Activated T-helper 1 cell treated with anti-CD3 and anti-CD28 coated beads, Interleukin-12 subunit alpha, Interleukin-12 subunit beta, Interleukin-2, Interleukin-4 antibody, amounts not matched to agents 30 ng/mL and 10 ng/mL and 1 ng/mL, durations not matched to agents 14 hours and 24 hours and 36 hours (primary cell): ENCODE measurements at regions not wholly inside any gene's neighbourhood (a gene's known extent, or its start where the extent isn't known, plus 50 kb on each side); places are given as distances from the start of the nearest gene placed in this dataset.

Source experiments
- DNase-seq: peaks from one replicate; pipeline ENCODE4 v3.0.0; 2021; ENCODE audit warnings: low spot score
- H3K27ac Mint-ChIP-seq: one replicate; pipeline ENCODE4 v1.8.0; 2021; ENCODE audit warnings: mild to moderate bottlenecking, mixed read lengths
- H3K27me3 Mint-ChIP-seq: one replicate; pipeline ENCODE4 v1.8.0; 2022; ENCODE audit warnings: mild to moderate bottlenecking, moderate library complexity, mixed read lengths; ENCODE audit not compliant: insufficient read depth
- H3K36me3 Mint-ChIP-seq: one replicate; pipeline ENCODE4 v1.8.0; 2021; ENCODE audit warnings: low read depth, mixed read lengths
- H3K4me1 Mint-ChIP-seq: one replicate; pipeline ENCODE4 v1.8.0; 2021; ENCODE audit warnings: low read depth, mixed read lengths
- H3K4me3 Mint-ChIP-seq: one replicate; pipeline ENCODE4 v1.8.0; 2021; ENCODE audit warnings: mild to moderate bottlenecking, moderate library complexity, mixed read lengths
- H3K9me3 Mint-ChIP-seq: one replicate; pipeline ENCODE4 v1.8.0; 2021; ENCODE audit warnings: mixed read lengths
- intact Hi-C: fragments of 100-400 bp; cut with micrococcal nuclease; formaldehyde crosslinking; loops from one replicate; pipeline ENCODE4 v1.15.1; 2024

- no peak for DNase-seq
- H3K4me3 Mint-ChIP-seq, result no peak overlapping the region
- H3K27me3 Mint-ChIP-seq, result no peaks in the 10 kb centered on the region
- H3K9me3 Mint-ChIP-seq, result no peaks in the 10 kb centered on the region
- no peak overlapping the region for H3K27ac Mint-ChIP-seq
- intact Hi-C loops, result no loop called here
- no peaks in the 10 kb centered on the region for H3K4me1 Mint-ChIP-seq
- no peaks in the 10 kb centered on the region for H3K36me3 Mint-ChIP-seq
These were observed 200.6 kb upstream of the NCKAP5 start for GRCh38 chr2:133768658-133769435.

- no peak for DNase-seq
These were observed 205.8 kb upstream of the NCKAP5 start for GRCh38 chr2:133773854-133774653.

GRCh38 chr2:133774654-133775015, 206.4 kb upstream of the NCKAP5 start:
- H3K27me3 Mint-ChIP-seq, result no peaks in the 10 kb centered on the region
- no peak overlapping the region for H3K4me3 Mint-ChIP-seq
- no peak for DNase-seq
- intact Hi-C loops, result no loop called here
- H3K4me1 Mint-ChIP-seq, result no peaks in the 10 kb centered on the region
- H3K9me3 Mint-ChIP-seq, result no peaks in the 10 kb centered on the region
- H3K27ac Mint-ChIP-seq, result no peak overlapping the region
- H3K36me3 Mint-ChIP-seq, result no peaks in the 10 kb centered on the region

More at GRCh38 chr2:133773854-133774653, 205.8 kb upstream of the NCKAP5 start:
- Mint-ChIP-seq H3K9me3 (no peaks in the 10 kb centered on the region), H3K4me3 (no peak overlapping the region), H3K4me1 (no peaks in the 10 kb centered on the region), H3K27me3 (no peaks in the 10 kb centered on the region), H3K36me3 (no peaks in the 10 kb centered on the region), H3K27ac (no peak overlapping the region)
- intact Hi-C loops, result no loop called here

- Mint-ChIP-seq H3K4me3 (no peak overlapping the region), H3K36me3 (no peaks in the 10 kb centered on the region), H3K4me1 (no peaks in the 10 kb centered on the region), H3K27me3 (no peaks in the 10 kb centered on the region), H3K27ac (no peak overlapping the region), H3K9me3 (no peaks in the 10 kb centered on the region)
- intact Hi-C loops, result no loop called here
- no peak for DNase-seq
These were observed 208.8 kb upstream of the NCKAP5 start for GRCh38 chr2:133776936-133777573.

GRCh38 chr2:133777574-133777960, 209.3 kb upstream of the NCKAP5 start:
- no peak overlapping the region for H3K4me3 Mint-ChIP-seq
- H3K27me3 Mint-ChIP-seq, result no peaks in the 10 kb centered on the region
- no peaks in the 10 kb centered on the region for H3K9me3 Mint-ChIP-seq
- DNase-seq, result no peak
- no peaks in the 10 kb centered on the region for H3K36me3 Mint-ChIP-seq
- intact Hi-C loops, result no loop called here
- H3K4me1 Mint-ChIP-seq, result no peaks in the 10 kb centered on the region
- H3K27ac Mint-ChIP-seq, result no peak overlapping the region

- H3K4me1 Mint-ChIP-seq, result no peaks in the 10 kb centered on the region
- intact Hi-C loops, result loop anchor here (2.0 kb wide), 1 partner anchor 1234 kb away; no protein-coding TSS in a partner anchor
- no peaks in the 10 kb centered on the region for H3K9me3 Mint-ChIP-seq
- no peak overlapping the region for H3K4me3 Mint-ChIP-seq
- H3K27ac Mint-ChIP-seq, result no peak overlapping the region
- H3K27me3 Mint-ChIP-seq, result no peaks in the 10 kb centered on the region
- no peak for DNase-seq
- H3K36me3 Mint-ChIP-seq, result no peaks in the 10 kb centered on the region
These were observed 212.1 kb upstream of the NCKAP5 start for GRCh38 chr2:133780099-133780996.

GRCh38 chr2:133780997-133781513, 212.8 kb upstream of the NCKAP5 start:
- Mint-ChIP-seq H3K36me3 (no peaks in the 10 kb centered on the region), H3K4me1 (no peaks in the 10 kb centered on the region), H3K27ac (no peak overlapping the region), H3K9me3 (no peaks in the 10 kb centered on the region), H3K4me3 (no peak overlapping the region), H3K27me3 (no peaks in the 10 kb centered on the region)
- no peak for DNase-seq
- intact Hi-C loops, result loop anchor here (2.0 kb wide), 1 partner anchor 1234 kb away; no protein-coding TSS in a partner anchor

- H3K36me3 Mint-ChIP-seq, result no peaks in the 10 kb centered on the region
- H3K4me1 Mint-ChIP-seq, result no peaks in the 10 kb centered on the region
- intact Hi-C loops, result no loop called here
- no peak overlapping the region for H3K27ac Mint-ChIP-seq
- no peaks in the 10 kb centered on the region for H3K27me3 Mint-ChIP-seq
- H3K9me3 Mint-ChIP-seq, result peaks cover 3% of the 10 kb centered on the region
- DNase-seq, result no peak
- H3K4me3 Mint-ChIP-seq, result no peak overlapping the region
These were observed 218.9 kb upstream of the NCKAP5 start for GRCh38 chr2:133787207-133787606.

GRCh38 chr2:133787651-133788050, 219.4 kb upstream of the NCKAP5 start:
- H3K27me3 Mint-ChIP-seq, result no peaks in the 10 kb centered on the region
- H3K9me3 Mint-ChIP-seq, result peaks cover 3% of the 10 kb centered on the region
- no peaks in the 10 kb centered on the region for H3K36me3 Mint-ChIP-seq
- no peak overlapping the region for H3K27ac Mint-ChIP-seq
- intact Hi-C loops, result no loop called here
- no peaks in the 10 kb centered on the region for H3K4me1 Mint-ChIP-seq
- H3K4me3 Mint-ChIP-seq, result no peak overlapping the region
- DNase-seq, result no peak

- H3K4me3 Mint-ChIP-seq, result no peak overlapping the region
- no peaks in the 10 kb centered on the region for H3K4me1 Mint-ChIP-seq
- H3K9me3 Mint-ChIP-seq, result peaks cover 3% of the 10 kb centered on the region
- H3K36me3 Mint-ChIP-seq, result no peaks in the 10 kb centered on the region
- intact Hi-C loops, result no loop called here
- no peak for DNase-seq
- H3K27ac Mint-ChIP-seq, result no peak overlapping the region
- H3K27me3 Mint-ChIP-seq, result no peaks in the 10 kb centered on the region
These were observed 220.1 kb upstream of the NCKAP5 start for GRCh38 chr2:133788386-133788785.

GRCh38 chr2:133789743-133790142, 221.5 kb upstream of the NCKAP5 start:
- no peak overlapping the region for H3K27ac Mint-ChIP-seq
- intact Hi-C loops, result no loop called here
- DNase-seq, result no peak
- no peaks in the 10 kb centered on the region for H3K27me3 Mint-ChIP-seq
- H3K36me3 Mint-ChIP-seq, result no peaks in the 10 kb centered on the region
- no peak overlapping the region for H3K4me3 Mint-ChIP-seq
- no peaks in the 10 kb centered on the region for H3K4me1 Mint-ChIP-seq
- peaks cover 3% of the 10 kb centered on the region for H3K9me3 Mint-ChIP-seq

GRCh38 chr2:133790711-133791110, 222.4 kb upstream of the NCKAP5 start:
- DNase-seq, result no peak
- H3K27ac Mint-ChIP-seq, result no peak overlapping the region
- H3K4me3 Mint-ChIP-seq, result no peak overlapping the region
- peaks cover 3% of the 10 kb centered on the region for H3K9me3 Mint-ChIP-seq
- intact Hi-C loops, result no loop called here
- no peaks in the 10 kb centered on the region for H3K36me3 Mint-ChIP-seq
- H3K4me1 Mint-ChIP-seq, result no peaks in the 10 kb centered on the region
- no peaks in the 10 kb centered on the region for H3K27me3 Mint-ChIP-seq
